Gastrocnemius medialis (tissue), 4 donors: ENCODE measurements at regions not wholly inside any gene's neighbourhood (a gene's known extent, or its start where the extent isn't known, plus 50 kb on each side); places are given as distances from the start of the nearest gene placed in this dataset.

Source experiments
- CTCF ChIP-seq, 5 experiments: fragments of 450-650 bp in 3 of 5; fragments of 200-600 bp in 2 of 5; sonication (generic) in 2 of 5; IDR thresholded peaks in 4 of 5; conservative IDR thresholded peaks in 1 of 5; 1 replicate in 4 of 5; 2 replicates in 1 of 5; pipeline ENCODE4 v1.5.1; 2016 to 2019; ENCODE audit warnings: antibody characterized with exemption in 5 of 5, mild to moderate bottlenecking in 3 of 5, moderate library complexity in 3 of 5
- POLR2A ChIP-seq, 2 donors: fragments of 450-650 bp; IDR thresholded peaks; one replicate each; pipeline ENCODE4 v1.6.1; 2017; ENCODE audit warnings: antibody characterized with exemption in 2 of 2, mild to moderate bottlenecking in 2 of 2, moderate library complexity in 2 of 2

GRCh38 chr6:97473979-97474378 lies 191.0 kb upstream of the MMS22L start:
- no peak for TF ChIP-seq CTCF (IDR thresholded peaks at IDR 0.05 in 4 of 5, conservative IDR thresholded peaks at IDR 0.05 in 1 of 5)
- TF ChIP-seq POLR2A (IDR thresholded peaks at IDR 0.05): no peak
